ENCODE measurements at regions not wholly inside any gene's neighbourhood (a gene's known extent, or its start where the extent isn't known, plus 50 kb on each side); places are given as distances from the start of the nearest gene placed in this dataset.

DNA sequence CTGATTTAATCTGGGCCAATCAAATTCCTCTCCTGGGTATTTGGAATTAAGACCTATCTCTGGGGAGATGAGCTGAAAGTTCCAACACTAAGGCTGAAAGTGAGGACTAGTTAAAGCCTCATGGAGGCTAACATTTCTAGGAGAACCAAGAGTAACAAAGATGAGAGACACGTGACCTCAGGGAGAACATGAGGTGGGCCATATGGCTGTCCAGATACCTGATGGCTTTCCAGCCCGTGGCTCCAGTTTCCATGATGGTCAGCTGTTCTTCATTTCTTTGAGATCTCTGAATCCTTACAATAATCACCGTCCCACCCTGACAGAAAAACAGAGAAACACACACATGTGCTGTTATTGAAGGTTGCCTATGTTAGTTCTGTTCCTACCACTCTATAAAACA, 66.1 kb downstream of the LEPR start:
- TF ChIP-seq, protein P1, sequence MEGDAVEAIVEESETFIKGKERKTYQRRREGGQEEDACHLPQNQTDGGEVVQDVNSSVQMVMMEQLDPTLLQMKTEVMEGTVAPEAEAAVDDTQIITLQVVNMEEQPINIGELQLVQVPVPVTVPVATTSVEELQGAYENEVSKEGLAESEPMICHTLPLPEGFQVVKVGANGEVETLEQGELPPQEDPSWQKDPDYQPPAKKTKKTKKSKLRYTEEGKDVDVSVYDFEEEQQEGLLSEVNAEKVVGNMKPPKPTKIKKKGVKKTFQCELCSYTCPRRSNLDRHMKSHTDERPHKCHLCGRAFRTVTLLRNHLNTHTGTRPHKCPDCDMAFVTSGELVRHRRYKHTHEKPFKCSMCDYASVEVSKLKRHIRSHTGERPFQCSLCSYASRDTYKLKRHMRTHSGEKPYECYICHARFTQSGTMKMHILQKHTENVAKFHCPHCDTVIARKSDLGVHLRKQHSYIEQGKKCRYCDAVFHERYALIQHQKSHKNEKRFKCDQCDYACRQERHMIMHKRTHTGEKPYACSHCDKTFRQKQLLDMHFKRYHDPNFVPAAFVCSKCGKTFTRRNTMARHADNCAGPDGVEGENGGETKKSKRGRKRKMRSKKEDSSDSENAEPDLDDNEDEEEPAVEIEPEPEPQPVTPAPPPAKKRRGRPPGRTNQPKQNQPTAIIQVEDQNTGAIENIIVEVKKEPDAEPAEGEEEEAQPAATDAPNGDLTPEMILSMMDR (IDR thresholded peaks at IDR 0.05; ENCODE audit: low read depth, low read length), result no peak
- DNase-seq (ENCODE audit: extremely low read depth, low read depth), result no peak

DNA sequence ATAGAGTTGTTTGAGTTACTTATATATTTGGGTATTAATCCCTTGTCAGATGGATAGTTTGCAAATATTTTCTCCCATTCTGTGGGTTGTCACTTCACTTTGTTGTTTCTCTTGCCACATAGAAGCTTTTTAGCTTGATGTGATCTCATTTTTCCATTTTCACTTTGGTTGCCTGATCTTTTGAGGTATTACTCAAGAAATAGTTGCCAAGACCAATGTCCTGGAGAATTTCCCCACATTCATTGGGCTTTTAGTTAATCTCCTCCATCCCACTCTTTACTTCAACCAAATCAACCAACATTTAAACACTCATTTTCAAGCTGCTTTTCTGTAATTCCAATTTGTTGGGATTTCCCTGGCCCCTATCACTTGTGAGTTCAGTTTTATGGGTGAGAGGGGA, 69.0 kb downstream of the LEPR start:
- DNase-seq (ENCODE audit: extremely low read depth, low read depth), result no peak
- TF ChIP-seq, protein P1 (IDR thresholded peaks at IDR 0.05; ENCODE audit: low read depth, low read length), result no peak

DNA sequence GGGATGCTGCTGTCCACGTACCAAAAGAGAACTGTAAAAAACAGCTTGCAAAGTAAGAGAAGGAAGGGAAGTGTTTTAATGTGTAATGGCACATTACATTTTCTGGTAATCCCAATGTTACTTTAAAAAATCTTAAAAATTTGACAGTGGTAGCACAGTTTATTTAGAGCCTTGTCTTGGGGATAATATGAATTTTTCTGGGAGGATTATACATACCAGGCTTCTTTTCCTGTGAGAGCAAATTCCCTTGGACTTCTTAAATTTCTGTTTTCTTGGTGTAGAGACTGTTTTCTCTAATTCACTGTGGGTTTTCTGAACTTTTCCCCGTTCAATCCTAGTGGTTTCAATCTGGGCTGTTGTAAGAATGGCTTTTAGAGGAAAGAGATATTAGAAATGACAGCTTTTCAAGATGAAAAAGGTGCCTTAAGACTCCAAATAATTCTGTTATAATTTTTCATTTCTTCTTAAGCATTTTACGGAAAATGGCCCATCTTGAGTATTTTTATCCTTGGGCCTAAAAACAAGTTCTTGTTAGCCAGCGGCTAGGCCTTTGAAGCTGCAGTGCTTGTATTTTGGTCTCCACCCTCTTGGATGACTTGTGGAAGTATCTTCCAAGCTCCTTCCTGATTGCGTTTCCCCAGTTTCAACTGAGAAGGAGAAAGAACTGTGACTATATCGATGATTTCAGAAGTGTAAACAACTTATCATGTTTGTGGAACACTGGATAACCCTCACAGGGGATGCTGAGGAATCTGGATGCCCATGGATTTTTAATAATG, 70.0 kb downstream of the LEPR start:
- no peak for DNase-seq (ENCODE audit: extremely low read depth, low read depth)
- TF ChIP-seq, protein P1 (IDR thresholded peaks at IDR 0.05; ENCODE audit: low read depth, low read length), result no peak

DNA sequence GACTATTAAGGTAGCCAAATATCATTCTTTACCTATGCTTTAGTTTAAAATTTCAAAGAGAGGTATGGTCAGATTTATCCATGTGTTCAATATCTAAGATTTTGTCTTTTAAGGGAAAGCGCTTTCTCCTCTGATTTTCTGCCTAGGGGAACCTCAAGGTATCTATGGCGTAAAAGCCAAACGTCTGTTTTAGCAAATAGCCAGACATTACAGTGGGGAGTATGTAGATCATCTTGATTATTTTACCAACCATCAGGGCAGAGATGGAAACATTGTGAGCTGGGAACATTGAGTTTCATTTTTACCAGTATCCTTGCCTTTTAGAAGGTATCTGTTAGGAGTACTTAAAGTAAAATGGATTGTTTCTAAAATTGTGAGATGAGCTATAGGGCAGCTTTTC, 71.0 kb downstream of the LEPR start:
- no peak for DNase-seq (ENCODE audit: extremely low read depth, low read depth)
- TF ChIP-seq, protein P1 (IDR thresholded peaks at IDR 0.05; ENCODE audit: low read depth, low read length), result no peak

DNA sequence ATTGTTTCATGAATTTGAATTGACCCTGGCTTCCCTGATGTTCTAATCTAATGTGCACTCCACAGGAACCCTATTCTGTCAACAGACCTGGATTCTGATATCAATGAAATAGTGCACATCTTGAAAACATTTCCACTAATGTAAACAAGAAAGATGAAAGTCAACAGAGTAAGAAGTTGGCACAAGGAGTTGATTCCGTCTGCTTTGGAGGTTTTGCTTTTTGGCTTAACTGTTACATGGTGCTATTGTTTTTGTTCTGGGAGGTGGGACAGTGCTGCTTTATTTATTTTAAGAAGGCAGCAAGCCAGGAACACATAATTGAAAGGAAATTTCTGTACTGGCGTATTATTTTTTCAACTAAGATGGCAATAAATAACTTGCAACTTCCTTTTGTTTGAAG, 73.3 kb downstream of the LEPR start:
- DNase-seq (ENCODE audit: extremely low read depth, low read depth), result peak; percentile 67
- TF ChIP-seq, protein P1 (IDR thresholded peaks at IDR 0.05; ENCODE audit: low read depth, low read length), result no peak

- DNase-seq (ENCODE audit: extremely low read depth, low read depth), result no peak
- TF ChIP-seq, protein P1 (IDR thresholded peaks at IDR 0.05; ENCODE audit: low read depth, low read length), result no peak
Observed at GRCh38 chr1:65494671-65495070, 74.2 kb downstream of the LEPR start.

DNA sequence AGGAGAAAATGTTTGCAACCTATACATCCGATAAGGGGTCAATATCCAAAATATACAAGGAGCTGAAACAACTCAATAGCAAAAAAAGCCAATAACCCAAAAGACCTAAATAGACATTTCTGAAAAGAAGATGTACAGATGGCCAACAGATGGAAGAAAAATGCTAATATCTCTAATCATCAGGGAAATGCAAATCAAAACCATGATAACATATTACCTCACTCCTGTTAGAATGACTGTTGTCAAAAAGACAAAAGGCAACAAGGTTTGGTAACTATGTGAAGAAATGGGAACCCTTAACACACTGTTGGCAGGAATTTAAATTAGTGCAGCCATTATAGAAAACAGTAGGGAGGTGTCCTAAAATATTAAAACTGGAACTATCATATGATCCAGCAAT, 74.7 kb downstream of the LEPR start:
- TF ChIP-seq, protein P1 (IDR thresholded peaks at IDR 0.05; ENCODE audit: low read depth, low read length), result no peak

More for the DNA sequence above, 74.7 kb downstream of the LEPR start:
- DNase-seq (ENCODE audit: extremely low read depth, low read depth), result no peak
